ENCODE measurements at regions not wholly inside any gene's neighbourhood (a gene's known extent, or its start where the extent isn't known, plus 50 kb on each side); places are given as distances from the start of the nearest gene placed in this dataset.

- Histone ChIP-seq H3K4me3 (no peak overlapping the region), H3K27ac (no peak overlapping the region), H3K27me3 (no peaks in the 10 kb centered on the region), H3K9me3 (no peaks in the 10 kb centered on the region), H3K4me1 (no peaks in the 10 kb centered on the region), H3K36me3 (ENCODE audit: low read depth, missing control alignments) (no peaks in the 10 kb centered on the region)
- TF ChIP-seq CTCF (IDR thresholded peaks at IDR 0.05) (no peak), POLR2A (IDR thresholded peaks at IDR 0.05) (no peak)
- intact Hi-C loops (cut with DNase I; ENCODE audit: low total_unique reads), result no loop called here
- 61 to 68% methylated on average over 7 of the region's 7 CpGs for WGBS, 2 donors
- DNase-seq, result no peak
These were observed 592.0 kb upstream of the GALNTL6 start for GRCh38 chr4:171221181-171221580.

- TF ChIP-seq CTCF (IDR thresholded peaks at IDR 0.05) (no peak), POLR2A (IDR thresholded peaks at IDR 0.05) (no peak)
- intact Hi-C loops (cut with DNase I; ENCODE audit: low total_unique reads), result no loop called here
- WGBS, 2 donors, result 64 to 79% methylated on average over 2 of the region's 2 CpGs
- H3K4me3 ChIP-seq, result no peak overlapping the region
- no peak overlapping the region for H3K27ac ChIP-seq
- no peaks in the 10 kb centered on the region for H3K27me3 ChIP-seq
- no peaks in the 10 kb centered on the region for H3K4me1 ChIP-seq
- no peaks in the 10 kb centered on the region for H3K36me3 ChIP-seq (ENCODE audit: low read depth, missing control alignments)
- no peak for DNase-seq
- H3K9me3 ChIP-seq, result no peaks in the 10 kb centered on the region
These were observed 609.8 kb upstream of the GALNTL6 start for GRCh38 chr4:171203425-171203824.

GRCh38 chr4:171202908-171203307 is 610.3 kb upstream of the GALNTL6 start:
- intact Hi-C loops (cut with DNase I; ENCODE audit: low total_unique reads), result no loop called here
- 84 to 94% methylated on average over 4 of the region's 4 CpGs for WGBS, 2 donors
- TF ChIP-seq POLR2A (IDR thresholded peaks at IDR 0.05), result no peak
- TF ChIP-seq CTCF (IDR thresholded peaks at IDR 0.05), result no peak
- no peaks in the 10 kb centered on the region for H3K36me3 ChIP-seq (ENCODE audit: low read depth, missing control alignments)
- H3K27me3 ChIP-seq, result no peaks in the 10 kb centered on the region
- H3K27ac ChIP-seq, result no peak overlapping the region
- H3K4me1 ChIP-seq, result no peaks in the 10 kb centered on the region
- no peak overlapping the region for H3K4me3 ChIP-seq
- no peaks in the 10 kb centered on the region for H3K9me3 ChIP-seq
- no peak for DNase-seq

GRCh38 chr4:171186700-171187099 is 626.5 kb upstream of the GALNTL6 start:
- Histone ChIP-seq H3K27ac (no peak overlapping the region), H3K27me3 (no peaks in the 10 kb centered on the region), H3K4me3 (no peak overlapping the region), H3K4me1 (no peaks in the 10 kb centered on the region), H3K36me3 (ENCODE audit: low read depth, missing control alignments) (no peaks in the 10 kb centered on the region), H3K9me3 (no peaks in the 10 kb centered on the region)
- intact Hi-C loops (cut with DNase I; ENCODE audit: low total_unique reads), result no loop called here
- TF ChIP-seq POLR2A (IDR thresholded peaks at IDR 0.05) (no peak), CTCF (IDR thresholded peaks at IDR 0.05) (no peak)
- DNase-seq, result no peak
- WGBS, 2 donors, result 80 to 88% methylated on average over 2 of the region's 2 CpGs

- H3K27me3 ChIP-seq, result no peaks in the 10 kb centered on the region
- TF ChIP-seq CTCF (IDR thresholded peaks at IDR 0.05) (no peak), POLR2A (IDR thresholded peaks at IDR 0.05) (no peak)
- DNase-seq, result no peak
- no peaks in the 10 kb centered on the region for H3K9me3 ChIP-seq
- 93 to 100% methylated on average over 1 of the region's 1 CpG for WGBS, 2 donors
- no peaks in the 10 kb centered on the region for H3K36me3 ChIP-seq (ENCODE audit: low read depth, missing control alignments)
- H3K4me1 ChIP-seq, result no peaks in the 10 kb centered on the region
- no peak overlapping the region for H3K4me3 ChIP-seq
- intact Hi-C loops (cut with DNase I; ENCODE audit: low total_unique reads), result no loop called here
- no peak overlapping the region for H3K27ac ChIP-seq
These were observed 632.1 kb upstream of the GALNTL6 start for GRCh38 chr4:171181090-171181489.

All from testis (tissue), 2 donors.